GM12892 (cell line): ENCODE measurements at regions not wholly inside any gene's neighbourhood (a gene's known extent, or its start where the extent isn't known, plus 50 kb on each side); places are given as distances from the start of the nearest gene placed in this dataset.
"Not testable (repeated sequence)": the region's sequence is repeated elsewhere in the genome, so short reads cannot be mapped to it uniquely, and the experiment has no call there.

ENCODE experiments used
- POLR2AphosphoS5 ChIP-seq: IDR thresholded peaks from 2 replicates; pipeline ENCODE4 v1.6.1; 2011; ENCODE audit warnings: low read depth, low read length, control low read depth
- TAF1 ChIP-seq: IDR thresholded peaks from 2 replicates; pipeline ENCODE4 v1.6.1; 2011; ENCODE audit warnings: low read depth, mild to moderate bottlenecking, control low read depth, low read length, borderline replicate concordance

DNA sequence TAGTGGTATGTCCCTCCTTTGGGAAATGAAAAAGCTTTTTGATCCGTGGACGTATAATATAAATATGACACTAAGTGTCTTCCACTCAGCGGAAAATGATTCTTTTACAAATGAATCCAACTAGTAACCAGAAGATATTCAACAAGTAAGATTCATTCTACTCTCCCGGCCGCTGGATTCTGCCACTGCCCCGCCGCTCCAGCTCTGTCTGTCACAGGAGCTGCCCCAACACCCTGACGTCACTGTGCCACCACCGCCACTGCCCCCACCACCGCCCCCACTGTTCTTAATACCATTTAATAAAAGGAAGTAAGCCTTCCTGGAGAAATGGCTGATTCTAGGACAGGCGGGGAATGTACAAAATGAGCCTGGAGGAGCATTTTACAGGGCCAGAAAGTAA, 180.8 kb upstream of the PLGLB2 start:
- TF ChIP-seq POLR2AphosphoS5, TAF1: not testable (repeated sequence)
